Uterus (tissue), 3 donors: ENCODE measurements at regions not wholly inside any gene's neighbourhood (a gene's known extent, or its start where the extent isn't known, plus 50 kb on each side); places are given as distances from the start of the nearest gene placed in this dataset.
A peak's percentile ranks its signal among the peaks of the same experiment; 100 is the strongest.

Source experiments
- DNase-seq, 2 donors: peaks; one replicate each; pipeline ENCODE4 v3.0.0-alpha.2; 2019 to 2020
- H3K27ac ChIP-seq, 2 donors: fragments of 200-600 bp; sonication (generic); 1 replicate in 1 of 2; 2 replicates in 1 of 2; pipeline ENCODE4 v1.5.1; 2016 to 2018
- H3K27me3 ChIP-seq, 2 donors: fragments of 200-600 bp; sonication (generic); one replicate each; pipeline ENCODE4 v1.5.1; 2018 to 2019; ENCODE audit warnings: control low read depth in 1 of 2
- H3K36me3 ChIP-seq, 2 donors: fragments of 200-600 bp; sonication (generic); one replicate each; pipeline ENCODE4 v1.5.1; 2019; ENCODE audit warnings: control low read depth in 1 of 2
- H3K4me1 ChIP-seq, 2 donors: fragments of 200-600 bp; sonication (generic); one replicate each; pipeline ENCODE4 v1.5.1; 2018 to 2019; ENCODE audit warnings: control low read depth in 1 of 2
- H3K4me3 ChIP-seq, 2 donors: fragments of 200-600 bp; sonication (generic); 1 replicate in 1 of 2; 2 replicates in 1 of 2; pipeline ENCODE4 v1.5.1; 2018 to 2019; ENCODE audit warnings: mild to moderate bottlenecking in 1 of 2
- H3K9me3 ChIP-seq, 2 donors: fragments of 200-600 bp; sonication (generic); one replicate each; pipeline ENCODE4 v1.5.1; 2019; ENCODE audit warnings: control low read depth in 1 of 2
- POLR2A ChIP-seq, 2 donors: fragments of 450-650 bp; IDR thresholded peaks; one replicate each; pipeline ENCODE4 v1.6.1; 2016; ENCODE audit warnings: antibody characterized with exemption in 2 of 2, mild to moderate bottlenecking in 1 of 2, moderate library complexity in 1 of 2
- intact Hi-C: fragments of 100-400 bp; cut with DNase I; formaldehyde crosslinking; loops from one replicate; pipeline ENCODE4 v1.15.1; 2023; ENCODE audit warnings: low total_unique reads
- TF ChIP-seq, protein P1 (sequence below), 4 experiments: fragments of 200-600 bp in 2 of 4; fragments of 450-650 bp in 2 of 4; sonication (generic) in 2 of 4; IDR thresholded peaks; one replicate each; pipeline ENCODE4 v1.5.1; 2016 to 2019; ENCODE audit warnings: antibody characterized with exemption in 4 of 4, mild to moderate bottlenecking in 2 of 4, moderate library complexity in 1 of 4
- donor health status: DM: yes; HTN: yes; CAD: no.

DNA sequence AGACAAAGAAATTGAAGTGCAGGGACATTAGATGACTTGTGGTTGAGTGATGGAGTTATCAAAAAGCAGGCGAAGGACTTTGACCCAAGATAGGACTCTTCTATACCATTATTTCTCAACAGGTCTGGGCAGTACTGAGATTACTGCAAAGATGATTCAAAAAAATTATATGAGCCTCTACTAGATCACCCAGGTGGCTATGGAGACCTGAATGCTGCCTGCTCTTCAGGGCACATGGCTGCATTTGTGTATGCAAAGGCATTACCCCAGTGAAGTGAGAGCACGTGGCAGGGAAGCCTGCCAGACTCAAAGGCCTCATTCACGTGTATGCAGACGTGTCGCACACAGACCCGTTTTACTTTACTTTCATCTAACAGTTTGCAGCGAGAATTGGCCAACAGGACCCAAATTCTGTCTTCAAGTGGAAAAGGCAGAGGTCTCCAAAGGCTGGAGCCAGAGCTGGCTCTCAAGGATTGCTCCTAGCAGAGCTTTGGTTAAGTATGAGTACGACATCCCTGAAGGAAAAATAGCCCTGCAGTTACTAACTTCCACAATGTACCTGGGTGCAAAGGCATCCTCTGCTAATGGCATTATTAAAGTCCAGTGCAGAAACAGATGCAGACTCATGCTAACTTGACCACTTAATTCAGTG lies 113.8 kb upstream of the ARMC2 start:
- no peaks in the 10 kb centered on the region for H3K9me3 ChIP-seq
- TF ChIP-seq, protein P1, sequence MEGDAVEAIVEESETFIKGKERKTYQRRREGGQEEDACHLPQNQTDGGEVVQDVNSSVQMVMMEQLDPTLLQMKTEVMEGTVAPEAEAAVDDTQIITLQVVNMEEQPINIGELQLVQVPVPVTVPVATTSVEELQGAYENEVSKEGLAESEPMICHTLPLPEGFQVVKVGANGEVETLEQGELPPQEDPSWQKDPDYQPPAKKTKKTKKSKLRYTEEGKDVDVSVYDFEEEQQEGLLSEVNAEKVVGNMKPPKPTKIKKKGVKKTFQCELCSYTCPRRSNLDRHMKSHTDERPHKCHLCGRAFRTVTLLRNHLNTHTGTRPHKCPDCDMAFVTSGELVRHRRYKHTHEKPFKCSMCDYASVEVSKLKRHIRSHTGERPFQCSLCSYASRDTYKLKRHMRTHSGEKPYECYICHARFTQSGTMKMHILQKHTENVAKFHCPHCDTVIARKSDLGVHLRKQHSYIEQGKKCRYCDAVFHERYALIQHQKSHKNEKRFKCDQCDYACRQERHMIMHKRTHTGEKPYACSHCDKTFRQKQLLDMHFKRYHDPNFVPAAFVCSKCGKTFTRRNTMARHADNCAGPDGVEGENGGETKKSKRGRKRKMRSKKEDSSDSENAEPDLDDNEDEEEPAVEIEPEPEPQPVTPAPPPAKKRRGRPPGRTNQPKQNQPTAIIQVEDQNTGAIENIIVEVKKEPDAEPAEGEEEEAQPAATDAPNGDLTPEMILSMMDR (IDR thresholded peaks at IDR 0.05) = no peak
- no peak for TF ChIP-seq POLR2A (IDR thresholded peaks at IDR 0.05)
- no peak overlapping the region for H3K4me3 ChIP-seq
- no peaks in the 10 kb centered on the region for H3K27me3 ChIP-seq
- H3K36me3 ChIP-seq = no peaks in the 10 kb centered on the region
- H3K4me1 ChIP-seq = no peaks in the 10 kb centered on the region
- DNase-seq = no peak
- H3K27ac ChIP-seq = no peak overlapping the region
- intact Hi-C loops = no loop called here

DNA sequence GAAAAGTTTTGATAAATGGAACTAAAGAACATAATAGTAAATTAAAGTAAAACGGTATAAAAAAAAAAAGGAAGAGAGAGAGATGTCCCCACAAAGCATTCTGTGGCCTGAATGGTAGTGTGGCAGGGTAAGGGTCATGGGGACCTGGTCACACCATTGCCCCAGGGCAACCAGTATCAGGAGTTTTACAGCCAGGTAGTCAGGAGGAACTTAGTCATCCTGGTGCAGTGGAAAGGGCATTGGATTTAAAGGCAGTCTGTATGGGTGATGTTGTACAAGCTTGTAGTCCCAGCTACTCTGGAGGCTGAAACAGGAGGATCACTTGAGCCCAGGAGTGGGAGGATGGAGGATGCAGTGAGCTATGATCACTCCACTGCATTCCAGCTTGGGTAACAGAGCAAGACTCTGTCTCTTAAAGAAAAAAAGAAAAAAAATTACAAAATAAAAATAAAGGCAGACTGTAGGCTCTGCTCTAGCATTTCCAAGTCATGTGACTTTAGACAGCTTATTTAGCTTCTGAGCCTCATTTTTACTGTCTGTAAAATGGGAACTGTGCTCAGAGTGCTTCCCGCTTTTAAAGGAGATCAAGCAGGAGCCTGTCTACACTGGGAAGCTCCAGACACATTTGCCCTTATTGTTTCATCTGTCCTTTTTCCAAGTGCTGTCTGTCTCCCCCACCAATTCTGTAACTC lies 112.8 kb upstream of the ARMC2 start:
- Histone ChIP-seq H3K27me3 (no peaks in the 10 kb centered on the region), H3K27ac (no peak overlapping the region), H3K36me3 (no peaks in the 10 kb centered on the region), H3K9me3 (no peaks in the 10 kb centered on the region), H3K4me3 (no peak overlapping the region), H3K4me1 (no peaks in the 10 kb centered on the region)
- DNase-seq = no peak
- TF ChIP-seq POLR2A (IDR thresholded peaks at IDR 0.05) = no peak
- TF ChIP-seq, protein P1 (IDR thresholded peaks at IDR 0.05) = no peak
- intact Hi-C loops = no loop called here

DNA sequence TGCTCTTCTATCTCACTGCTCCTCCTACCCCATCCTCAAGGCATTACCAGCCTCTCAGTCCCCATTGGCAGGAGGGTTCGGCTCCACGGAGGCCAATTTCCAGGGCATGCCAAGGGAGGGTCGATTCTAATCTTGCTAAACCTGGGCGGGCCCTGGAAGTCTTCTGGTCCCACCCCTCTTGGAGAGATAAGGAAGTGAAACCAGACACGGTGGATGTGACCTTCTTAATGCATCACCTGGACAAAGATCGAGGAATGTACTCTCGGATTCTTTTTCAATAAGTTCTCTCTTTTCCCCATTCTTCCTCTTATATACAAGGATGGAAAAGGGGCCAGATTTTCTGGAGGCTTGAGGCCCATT lies 112.2 kb upstream of the ARMC2 start:
- Histone ChIP-seq H3K9me3 (no peaks in the 10 kb centered on the region), H3K36me3 (no peaks in the 10 kb centered on the region), H3K27ac (no peak overlapping the region), H3K27me3 (no peaks in the 10 kb centered on the region), H3K4me1 (no peaks in the 10 kb centered on the region), H3K4me3 (no peak overlapping the region)
- no peak for DNase-seq
- intact Hi-C loops = no loop called here
- TF ChIP-seq, protein P1 (IDR thresholded peaks at IDR 0.05) = no peak
- TF ChIP-seq POLR2A (IDR thresholded peaks at IDR 0.05) = no peak

DNA sequence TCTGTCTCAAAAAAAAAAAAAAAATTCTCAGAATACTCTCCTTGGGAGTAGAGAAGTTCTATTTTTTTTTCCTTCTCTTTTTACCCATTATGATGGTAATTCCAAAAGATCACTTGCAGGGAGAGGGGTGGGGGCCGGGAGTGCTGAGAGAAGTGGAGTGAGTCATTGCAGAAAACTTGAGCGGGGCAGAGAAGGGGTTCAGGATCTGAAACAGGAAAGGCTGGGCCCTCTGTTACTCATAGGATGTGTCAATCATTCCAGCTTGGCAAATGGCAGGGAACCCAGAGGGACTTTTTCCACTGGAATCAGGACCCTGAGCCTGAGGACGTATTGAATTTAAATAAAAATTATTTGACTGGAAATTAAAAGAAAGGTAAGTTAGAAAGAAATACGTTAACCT lies 111.4 kb upstream of the ARMC2 start:
- peak in 1 of 2 donors; percentile 32 for DNase-seq
- no peaks in the 10 kb centered on the region for H3K36me3 ChIP-seq
- H3K9me3 ChIP-seq = no peaks in the 10 kb centered on the region
- intact Hi-C loops = no loop called here
- no peaks in the 10 kb centered on the region for H3K27me3 ChIP-seq
- no peak for TF ChIP-seq POLR2A (IDR thresholded peaks at IDR 0.05)
- TF ChIP-seq, protein P1 (IDR thresholded peaks at IDR 0.05) = no peak
- H3K4me3 ChIP-seq = no peak overlapping the region
- no peak overlapping the region for H3K27ac ChIP-seq
- H3K4me1 ChIP-seq = no peaks in the 10 kb centered on the region
